HEK293 (cell line): ENCODE measurements at regions not wholly inside any gene's neighbourhood (a gene's known extent, or its start where the extent isn't known, plus 50 kb on each side); places are given as distances from the start of the nearest gene placed in this dataset.

Source experiments
- BCL11A ChIP-seq: fragments of 450-650 bp; formaldehyde crosslinking; IDR thresholded peaks from 2 replicates; pipeline ENCODE4 v1.5.1; 2016; ENCODE audit warnings: low read depth, missing biosample characterization, missing genetic modification characterization
- BCL11B ChIP-seq: fragments of 450-650 bp; formaldehyde crosslinking; IDR thresholded peaks from 2 replicates; pipeline ENCODE4 v1.5.1; 2016; ENCODE audit warnings: low read depth, missing biosample characterization, missing genetic modification characterization
- FEZF1 ChIP-seq: fragments of 450-650 bp; formaldehyde crosslinking; IDR thresholded peaks from 2 replicates; pipeline ENCODE4 v1.5.1; 2016; ENCODE audit warnings: missing biosample characterization, missing genetic modification characterization
- GFI1B ChIP-seq: fragments of 450-650 bp; formaldehyde crosslinking; IDR thresholded peaks from 2 replicates; pipeline ENCODE4 v1.5.1; 2016; ENCODE audit warnings: missing biosample characterization, missing genetic modification characterization
- GLI4 ChIP-seq: fragments of 450-650 bp; formaldehyde crosslinking; IDR thresholded peaks from 2 replicates; pipeline ENCODE4 v1.5.1; 2016; ENCODE audit warnings: missing biosample characterization, missing genetic modification characterization
- KLF8 ChIP-seq: fragments of 450-650 bp; formaldehyde crosslinking; IDR thresholded peaks from 2 replicates; pipeline ENCODE4 v1.5.1; 2016; ENCODE audit warnings: missing biosample characterization, missing genetic modification characterization
- OSR2 ChIP-seq: fragments of 450-650 bp; formaldehyde crosslinking; IDR thresholded peaks from 2 replicates; pipeline ENCODE4 v1.5.1; 2016; ENCODE audit warnings: missing biosample characterization, missing genetic modification characterization
- WT1 ChIP-seq: fragments of 450-650 bp; formaldehyde crosslinking; IDR thresholded peaks from 2 replicates; pipeline ENCODE4 v1.5.1; 2016; ENCODE audit warnings: missing biosample characterization, missing genetic modification characterization
- ZEB2 ChIP-seq: fragments of 450-650 bp; formaldehyde crosslinking; IDR thresholded peaks from 2 replicates; pipeline ENCODE4 v1.5.1; 2016; ENCODE audit warnings: missing biosample characterization, missing genetic modification characterization
- ZNF146 ChIP-seq: fragments of 450-650 bp; formaldehyde crosslinking; IDR thresholded peaks from 2 replicates; pipeline ENCODE4 v1.5.1; 2016; ENCODE audit warnings: missing biosample characterization, missing genetic modification characterization
- ZNF169 ChIP-seq: fragments of 450-650 bp; formaldehyde crosslinking; IDR thresholded peaks from 2 replicates; pipeline ENCODE4 v1.5.1; 2016; ENCODE audit warnings: missing biosample characterization, missing genetic modification characterization
- ZNF24 ChIP-seq: fragments of 450-650 bp; formaldehyde crosslinking; IDR thresholded peaks from 2 replicates; pipeline ENCODE4 v1.5.1; 2016; ENCODE audit warnings: missing biosample characterization, missing genetic modification characterization
- ZNF366 ChIP-seq: fragments of 450-650 bp; formaldehyde crosslinking; conservative IDR thresholded peaks from 2 replicates; pipeline ENCODE4 v1.5.1; 2016; ENCODE audit warnings: missing biosample characterization, missing genetic modification characterization
- ZNF596 ChIP-seq: fragments of 450-650 bp; IDR thresholded peaks from 2 replicates; pipeline ENCODE4 v1.5.0; 2018; ENCODE audit warnings: missing biosample characterization, mild to moderate bottlenecking, missing genetic modification characterization, moderate library complexity
- ZNF747 ChIP-seq: fragments of 450-650 bp; formaldehyde crosslinking; IDR thresholded peaks from 2 replicates; pipeline ENCODE4 v1.5.1; 2016; ENCODE audit warnings: missing biosample characterization, missing genetic modification characterization
- ZNF830 ChIP-seq: fragments of 450-650 bp; IDR thresholded peaks from 2 replicates; pipeline ENCODE4 v1.5.0; 2018; ENCODE audit warnings: missing biosample characterization, missing genetic modification characterization, low read depth, mild to moderate bottlenecking, moderate library complexity
- ZSCAN16 ChIP-seq: fragments of 450-650 bp; formaldehyde crosslinking; IDR thresholded peaks from 2 replicates; pipeline ENCODE4 v1.5.1; 2016; ENCODE audit warnings: missing biosample characterization, missing genetic modification characterization
- ZSCAN23 ChIP-seq: fragments of 450-650 bp; formaldehyde crosslinking; IDR thresholded peaks from 2 replicates; pipeline ENCODE4 v1.5.1; 2016; ENCODE audit warnings: missing biosample characterization, missing genetic modification characterization
- ZXDB ChIP-seq: fragments of 450-650 bp; formaldehyde crosslinking; IDR thresholded peaks from 2 replicates; pipeline ENCODE4 v1.5.1; 2016; ENCODE audit warnings: missing biosample characterization, missing genetic modification characterization
- TF ChIP-seq, protein P1 (sequence below): fragments of 450-650 bp; formaldehyde crosslinking; IDR thresholded peaks from 2 replicates; pipeline ENCODE4 v1.5.1; 2016; ENCODE audit warnings: missing biosample characterization, missing genetic modification characterization, borderline replicate concordance
- TF ChIP-seq, protein P2 (sequence below): fragments of 450-650 bp; formaldehyde crosslinking; IDR thresholded peaks from 2 replicates; pipeline ENCODE4 v1.5.1; 2016; ENCODE audit warnings: missing biosample characterization, missing genetic modification characterization
- TF ChIP-seq, protein P3 (sequence below): fragments of 450-650 bp; formaldehyde crosslinking; IDR thresholded peaks from 2 replicates; pipeline ENCODE4 v1.5.1; 2016; ENCODE audit warnings: missing biosample characterization, missing genetic modification characterization
- TF ChIP-seq, protein P4 (sequence below): fragments of 450-650 bp; IDR thresholded peaks from 2 replicates; pipeline ENCODE4 v1.5.1; 2018; ENCODE audit warnings: missing biosample characterization, mild to moderate bottlenecking, missing genetic modification characterization
- TF ChIP-seq, protein P5 (sequence below): fragments of 450-650 bp; formaldehyde crosslinking; IDR thresholded peaks from 2 replicates; pipeline ENCODE4 v1.5.0; 2017; ENCODE audit warnings: missing biosample characterization, missing genetic modification characterization, borderline replicate concordance

DNA sequence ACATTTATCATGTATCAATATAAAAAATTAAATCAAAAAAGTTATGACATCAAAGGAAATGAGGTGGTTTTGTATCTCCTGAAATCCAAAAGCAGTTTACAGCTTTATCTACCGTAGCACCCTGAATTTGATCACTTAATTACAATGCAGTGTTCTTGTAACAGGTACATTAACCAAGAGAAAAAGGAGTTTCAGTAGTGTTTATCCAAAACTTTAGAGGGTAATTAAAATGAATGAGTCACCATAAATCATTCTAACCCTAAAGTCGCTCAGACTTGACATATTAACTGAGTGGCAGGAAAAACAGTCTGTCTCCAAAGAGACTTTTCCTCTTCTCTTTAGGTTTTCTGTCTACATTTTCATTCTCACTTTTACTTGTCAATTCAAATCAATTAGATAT, 907.6 kb upstream of the EPHA5 start (continued):
- TF ChIP-seq, protein P1, sequence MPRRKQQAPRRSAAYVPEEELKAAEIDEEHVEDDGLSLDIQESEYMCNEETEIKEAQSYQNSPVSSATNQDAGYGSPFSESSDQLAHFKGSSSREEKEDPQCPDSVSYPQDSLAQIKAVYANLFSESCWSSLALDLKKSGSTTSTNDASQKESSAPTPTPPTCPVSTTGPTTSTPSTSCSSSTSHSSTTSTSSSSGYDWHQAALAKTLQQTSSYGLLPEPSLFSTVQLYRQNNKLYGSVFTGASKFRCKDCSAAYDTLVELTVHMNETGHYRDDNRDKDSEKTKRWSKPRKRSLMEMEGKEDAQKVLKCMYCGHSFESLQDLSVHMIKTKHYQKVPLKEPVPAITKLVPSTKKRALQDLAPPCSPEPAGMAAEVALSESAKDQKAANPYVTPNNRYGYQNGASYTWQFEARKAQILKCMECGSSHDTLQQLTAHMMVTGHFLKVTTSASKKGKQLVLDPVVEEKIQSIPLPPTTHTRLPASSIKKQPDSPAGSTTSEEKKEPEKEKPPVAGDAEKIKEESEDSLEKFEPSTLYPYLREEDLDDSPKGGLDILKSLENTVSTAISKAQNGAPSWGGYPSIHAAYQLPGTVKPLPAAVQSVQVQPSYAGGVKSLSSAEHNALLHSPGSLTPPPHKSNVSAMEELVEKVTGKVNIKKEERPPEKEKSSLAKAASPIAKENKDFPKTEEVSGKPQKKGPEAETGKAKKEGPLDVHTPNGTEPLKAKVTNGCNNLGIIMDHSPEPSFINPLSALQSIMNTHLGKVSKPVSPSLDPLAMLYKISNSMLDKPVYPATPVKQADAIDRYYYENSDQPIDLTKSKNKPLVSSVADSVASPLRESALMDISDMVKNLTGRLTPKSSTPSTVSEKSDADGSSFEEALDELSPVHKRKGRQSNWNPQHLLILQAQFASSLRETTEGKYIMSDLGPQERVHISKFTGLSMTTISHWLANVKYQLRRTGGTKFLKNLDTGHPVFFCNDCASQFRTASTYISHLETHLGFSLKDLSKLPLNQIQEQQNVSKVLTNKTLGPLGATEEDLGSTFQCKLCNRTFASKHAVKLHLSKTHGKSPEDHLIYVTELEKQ (tag by site-specific recombination): peak; percentile 81
- TF ChIP-seq BCL11B (tag by site-specific recombination) (peak; percentile 82), GFI1B (tag by site-specific recombination) (no peak), KLF8 (tag by site-specific recombination) (peak; percentile 48; the same call in 1 of the 2 replicates), OSR2 (tag by site-specific recombination) (peak; percentile 91), BCL11A (tag by site-specific recombination) (peak; percentile 70; the same call in 1 of the 2 replicates), ZNF830 (tag by site-specific recombination) (no peak), ZSCAN23 (tag by site-specific recombination) (no peak), FEZF1 (tag by site-specific recombination) (peak; percentile 86), WT1 (tag by site-specific recombination) (peak; percentile 96), ZSCAN16 (tag by site-specific recombination) (peak; percentile 33; the same call in 1 of the 2 replicates), GLI4 (tag by site-specific recombination) (no peak), ZXDB (tag by site-specific recombination) (0 out of 2 replicates have a peak, but pooled peaks have one; percentile 35), ZNF169 (tag by site-specific recombination) (no peak), ZNF24 (tag by site-specific recombination) (peak; percentile 49; the same call in 1 of the 2 replicates), ZNF366 (tag by site-specific recombination) (peak; percentile 58), ZNF596 (tag by site-specific recombination) (0 out of 2 replicates have a peak, but pooled peaks have one; percentile 43), ZEB2 (tag by site-specific recombination) (0 out of 2 replicates have a peak, but pooled peaks have one; percentile 31), ZNF747 (tag by site-specific recombination) (no peak), ZNF146 (0 out of 2 replicates have a peak, but pooled peaks have one; percentile 9)
- TF ChIP-seq, protein P2, sequence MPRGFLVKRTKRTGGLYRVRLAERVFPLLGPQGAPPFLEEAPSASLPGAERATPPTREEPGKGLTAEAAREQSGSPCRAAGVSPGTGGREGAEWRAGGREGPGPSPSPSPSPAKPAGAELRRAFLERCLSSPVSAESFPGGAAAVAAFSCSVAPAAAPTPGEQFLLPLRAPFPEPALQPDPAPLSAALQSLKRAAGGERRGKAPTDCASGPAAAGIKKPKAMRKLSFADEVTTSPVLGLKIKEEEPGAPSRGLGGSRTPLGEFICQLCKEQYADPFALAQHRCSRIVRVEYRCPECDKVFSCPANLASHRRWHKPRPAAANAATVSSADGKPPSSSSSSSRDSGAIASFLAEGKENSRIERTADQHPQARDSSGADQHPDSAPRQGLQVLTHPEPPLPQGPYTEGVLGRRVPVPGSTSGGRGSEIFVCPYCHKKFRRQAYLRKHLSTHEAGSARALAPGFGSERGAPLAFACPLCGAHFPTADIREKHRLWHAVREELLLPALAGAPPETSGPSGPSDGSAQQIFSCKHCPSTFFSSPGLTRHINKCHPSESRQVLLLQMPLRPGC (tag by site-specific recombination): peak; percentile 76
- TF ChIP-seq, protein P3, sequence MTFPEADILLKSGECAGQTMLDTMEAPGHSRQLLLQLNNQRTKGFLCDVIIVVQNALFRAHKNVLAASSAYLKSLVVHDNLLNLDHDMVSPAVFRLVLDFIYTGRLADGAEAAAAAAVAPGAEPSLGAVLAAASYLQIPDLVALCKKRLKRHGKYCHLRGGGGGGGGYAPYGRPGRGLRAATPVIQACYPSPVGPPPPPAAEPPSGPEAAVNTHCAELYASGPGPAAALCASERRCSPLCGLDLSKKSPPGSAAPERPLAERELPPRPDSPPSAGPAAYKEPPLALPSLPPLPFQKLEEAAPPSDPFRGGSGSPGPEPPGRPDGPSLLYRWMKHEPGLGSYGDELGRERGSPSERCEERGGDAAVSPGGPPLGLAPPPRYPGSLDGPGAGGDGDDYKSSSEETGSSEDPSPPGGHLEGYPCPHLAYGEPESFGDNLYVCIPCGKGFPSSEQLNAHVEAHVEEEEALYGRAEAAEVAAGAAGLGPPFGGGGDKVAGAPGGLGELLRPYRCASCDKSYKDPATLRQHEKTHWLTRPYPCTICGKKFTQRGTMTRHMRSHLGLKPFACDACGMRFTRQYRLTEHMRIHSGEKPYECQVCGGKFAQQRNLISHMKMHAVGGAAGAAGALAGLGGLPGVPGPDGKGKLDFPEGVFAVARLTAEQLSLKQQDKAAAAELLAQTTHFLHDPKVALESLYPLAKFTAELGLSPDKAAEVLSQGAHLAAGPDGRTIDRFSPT (tag by site-specific recombination): peak; percentile 61; the same call in 1 of the 2 replicates
- TF ChIP-seq, protein P4, sequence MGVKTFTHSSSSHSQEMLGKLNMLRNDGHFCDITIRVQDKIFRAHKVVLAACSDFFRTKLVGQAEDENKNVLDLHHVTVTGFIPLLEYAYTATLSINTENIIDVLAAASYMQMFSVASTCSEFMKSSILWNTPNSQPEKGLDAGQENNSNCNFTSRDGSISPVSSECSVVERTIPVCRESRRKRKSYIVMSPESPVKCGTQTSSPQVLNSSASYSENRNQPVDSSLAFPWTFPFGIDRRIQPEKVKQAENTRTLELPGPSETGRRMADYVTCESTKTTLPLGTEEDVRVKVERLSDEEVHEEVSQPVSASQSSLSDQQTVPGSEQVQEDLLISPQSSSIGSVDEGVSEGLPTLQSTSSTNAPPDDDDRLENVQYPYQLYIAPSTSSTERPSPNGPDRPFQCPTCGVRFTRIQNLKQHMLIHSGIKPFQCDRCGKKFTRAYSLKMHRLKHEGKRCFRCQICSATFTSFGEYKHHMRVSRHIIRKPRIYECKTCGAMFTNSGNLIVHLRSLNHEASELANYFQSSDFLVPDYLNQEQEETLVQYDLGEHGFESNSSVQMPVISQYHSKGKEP (tag by site-specific recombination): peak; percentile 68; the same call in 1 of the 2 replicates
- TF ChIP-seq, protein P5, sequence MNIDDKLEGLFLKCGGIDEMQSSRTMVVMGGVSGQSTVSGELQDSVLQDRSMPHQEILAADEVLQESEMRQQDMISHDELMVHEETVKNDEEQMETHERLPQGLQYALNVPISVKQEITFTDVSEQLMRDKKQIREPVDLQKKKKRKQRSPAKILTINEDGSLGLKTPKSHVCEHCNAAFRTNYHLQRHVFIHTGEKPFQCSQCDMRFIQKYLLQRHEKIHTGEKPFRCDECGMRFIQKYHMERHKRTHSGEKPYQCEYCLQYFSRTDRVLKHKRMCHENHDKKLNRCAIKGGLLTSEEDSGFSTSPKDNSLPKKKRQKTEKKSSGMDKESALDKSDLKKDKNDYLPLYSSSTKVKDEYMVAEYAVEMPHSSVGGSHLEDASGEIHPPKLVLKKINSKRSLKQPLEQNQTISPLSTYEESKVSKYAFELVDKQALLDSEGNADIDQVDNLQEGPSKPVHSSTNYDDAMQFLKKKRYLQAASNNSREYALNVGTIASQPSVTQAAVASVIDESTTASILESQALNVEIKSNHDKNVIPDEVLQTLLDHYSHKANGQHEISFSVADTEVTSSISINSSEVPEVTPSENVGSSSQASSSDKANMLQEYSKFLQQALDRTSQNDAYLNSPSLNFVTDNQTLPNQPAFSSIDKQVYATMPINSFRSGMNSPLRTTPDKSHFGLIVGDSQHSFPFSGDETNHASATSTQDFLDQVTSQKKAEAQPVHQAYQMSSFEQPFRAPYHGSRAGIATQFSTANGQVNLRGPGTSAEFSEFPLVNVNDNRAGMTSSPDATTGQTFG (tag by site-specific recombination): no peak
